CD4-positive, alpha-beta memory T cell (primary cell): ENCODE measurements at regions not wholly inside any gene's neighbourhood (a gene's known extent, or its start where the extent isn't known, plus 50 kb on each side); places are given as distances from the start of the nearest gene placed in this dataset.

Experiments used
- CTCF ChIA-PET: fragments of 350-600 bp; sonication (Branson Sonifier 250); formaldehyde crosslinking; loops from one replicate; lab custom pipeline; 2021; ENCODE audit warnings: inconsistent platforms; ENCODE audit not compliant: partially characterized antibody; lab: Charles Lee
- POLR2A ChIA-PET: fragments of 350-600 bp; sonication (Branson Sonifier 250); formaldehyde crosslinking; loops from one replicate; lab custom pipeline; 2021; ENCODE audit not compliant: partially characterized antibody; lab: Charles Lee
- DNase-seq, 5 donors: peaks; one replicate each; pipeline versions ENCODE4 v3.0.0 to v3.0.0-alpha.2; 2020 to 2022; ENCODE audit warnings: mixed read lengths in 1 of 5
- H3K27ac ChIP-seq: one replicate; pipeline ENCODE4 v1.7.0; 2013; ENCODE audit warnings: low read depth, low read length
- H3K27me3 ChIP-seq: 2 replicates; pipeline ENCODE4 v1.7.0; 2013; ENCODE audit warnings: mild to moderate bottlenecking, low read length, moderate library complexity; ENCODE audit not compliant: insufficient read depth
- H3K36me3 ChIP-seq: 2 replicates; pipeline ENCODE4 v1.7.0; 2013; ENCODE audit warnings: mild to moderate bottlenecking, low read length, moderate library complexity; ENCODE audit not compliant: insufficient read depth
- H3K4me1 ChIP-seq: 2 replicates; pipeline ENCODE4 v1.7.0; 2013; ENCODE audit warnings: mild to moderate bottlenecking, low read length, moderate library complexity; ENCODE audit not compliant: insufficient read depth
- H3K4me3 ChIP-seq, 2 donors: one replicate each; pipeline ENCODE4 v1.7.0; 2013; ENCODE audit warnings: low read length in 2 of 2, mild to moderate bottlenecking in 1 of 2
- H3K9me3 ChIP-seq, 2 donors: one replicate each; pipeline ENCODE4 v1.7.0; 2013; ENCODE audit warnings: low read length in 2 of 2, control low read depth in 1 of 2; ENCODE audit not compliant: control insufficient read depth in 1 of 2
- H3K27ac Mint-ChIP-seq, 7 donors: one replicate each; pipeline ENCODE4 v1.8.0; 2020 to 2021; ENCODE audit warnings: mixed read lengths in 7 of 7, mild to moderate bottlenecking in 6 of 7, inconsistent platforms in 3 of 7, moderate library complexity in 3 of 7
- H3K27me3 Mint-ChIP-seq, 2 donors: one replicate each; pipeline ENCODE4 v1.8.0; 2020 to 2021; ENCODE audit warnings: mixed read lengths in 2 of 2
- H3K36me3 Mint-ChIP-seq, 2 donors: one replicate each; pipeline ENCODE4 v1.8.0; 2020 to 2021; ENCODE audit warnings: mixed read lengths in 2 of 2, inconsistent platforms in 1 of 2, mild to moderate bottlenecking in 1 of 2
- H3K4me1 Mint-ChIP-seq, 4 donors: one replicate each; pipeline ENCODE4 v1.8.0; 2020 to 2021; ENCODE audit warnings: mixed read lengths in 4 of 4, mild to moderate bottlenecking in 1 of 4
- H3K4me3 Mint-ChIP-seq, 8 donors: one replicate each; pipeline ENCODE4 v1.8.0; 2020 to 2021; ENCODE audit warnings: mixed read lengths in 8 of 8, mild to moderate bottlenecking in 7 of 8, moderate library complexity in 6 of 8, inconsistent platforms in 3 of 8
- H3K9me3 Mint-ChIP-seq, 8 donors: one replicate each; pipeline ENCODE4 v1.8.0; 2020 to 2021; ENCODE audit warnings: mixed read lengths in 8 of 8, mild to moderate bottlenecking in 5 of 8, inconsistent platforms in 3 of 8, moderate library complexity in 1 of 8
- intact Hi-C: fragments of 100-400 bp; cut with micrococcal nuclease; formaldehyde crosslinking; loops from one replicate; pipeline ENCODE4 v1.15.1; 2023

DNA sequence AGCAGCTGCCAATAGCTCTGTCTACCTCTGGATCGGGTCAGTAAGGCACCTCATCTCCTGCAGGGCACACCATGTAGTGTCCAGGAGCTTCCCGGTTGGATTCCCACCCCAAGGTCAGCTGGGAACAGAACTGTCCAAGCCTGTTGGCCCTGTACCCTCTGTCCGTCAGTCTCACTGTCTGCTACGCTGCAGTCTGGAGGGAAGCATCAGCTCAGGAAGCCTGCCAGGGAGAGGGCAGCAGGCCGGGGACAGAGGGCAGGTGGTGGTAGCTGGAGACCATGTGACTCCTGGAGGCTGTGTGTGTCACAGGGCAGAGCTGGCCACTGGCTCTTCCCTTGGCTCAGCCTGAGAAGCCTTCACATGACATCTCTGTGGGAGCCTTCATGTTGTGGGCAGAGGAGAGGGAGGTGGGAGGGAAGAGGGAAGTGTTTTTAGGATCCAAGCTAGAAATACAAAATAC lies 134.5 kb downstream of the SEC61B start:
- intact Hi-C loops, result no loop called here
- DNase-seq, result no peak
- POLR2A ChIA-PET, result no interaction called here
- no peaks in the 10 kb centered on the region for H3K36me3 ChIP-seq
- no peaks in the 10 kb centered on the region for H3K4me1 ChIP-seq
- Mint-ChIP-seq H3K4me1 (no peaks in the 10 kb centered on the region), H3K9me3 (peaks cover 0 to 2% (median 0%) of the 10 kb centered on the region in 8 donors), H3K27ac (no peak overlapping the region), H3K4me3 (no peak overlapping the region), H3K36me3 (no peaks in the 10 kb centered on the region), H3K27me3 (peaks cover 14 to 24% of the 10 kb centered on the region in 2 donors)
- no peak overlapping the region for H3K4me3 ChIP-seq
- no peak overlapping the region for H3K27ac ChIP-seq
- H3K9me3 ChIP-seq, result no peaks in the 10 kb centered on the region
- H3K27me3 ChIP-seq, result no peaks in the 10 kb centered on the region
- CTCF ChIA-PET, result interaction anchor here (1.2 kb wide), 1 partner anchor 170 kb away, joined by 3 read pairs; no protein-coding TSS in a partner anchor

GRCh38 chr9:99357575-99357974 lies 135.5 kb downstream of the SEC61B start:
- Mint-ChIP-seq H3K36me3 (no peaks in the 10 kb centered on the region), H3K9me3 (peaks cover 0 to 2% (median 0%) of the 10 kb centered on the region in 8 donors), H3K4me1 (no peaks in the 10 kb centered on the region), H3K27ac (no peak overlapping the region), H3K4me3 (no peak overlapping the region), H3K27me3 (peaks cover 14 to 24% of the 10 kb centered on the region in 2 donors)
- H3K4me1 ChIP-seq, result no peaks in the 10 kb centered on the region
- no peak overlapping the region for H3K4me3 ChIP-seq
- no peaks in the 10 kb centered on the region for H3K36me3 ChIP-seq
- ChIA-PET CTCF (no interaction called here), POLR2A (no interaction called here)
- DNase-seq, result no peak
- no peaks in the 10 kb centered on the region for H3K9me3 ChIP-seq
- no peak overlapping the region for H3K27ac ChIP-seq
- H3K27me3 ChIP-seq, result no peaks in the 10 kb centered on the region
- intact Hi-C loops, result no loop called here

DNA sequence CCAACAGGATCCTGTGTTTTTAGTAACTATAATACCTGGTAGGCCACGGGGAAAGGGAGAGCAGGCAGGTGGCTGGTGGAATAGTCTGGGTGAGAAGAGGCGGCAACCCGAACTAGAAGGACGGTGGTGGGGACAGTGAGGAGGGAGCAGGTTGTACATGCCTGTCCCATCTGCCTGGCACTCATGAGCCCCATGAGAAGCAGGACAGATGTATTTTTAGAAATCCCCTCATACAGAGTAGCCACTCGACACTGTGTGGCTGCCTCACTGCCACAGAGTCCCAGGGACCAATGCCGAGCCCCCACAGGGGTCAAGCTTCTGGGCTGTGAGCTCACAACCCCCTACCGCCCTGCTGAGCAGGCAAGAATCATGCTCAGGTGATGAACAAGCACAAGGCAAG lies 136.6 kb downstream of the SEC61B start:
- ChIA-PET CTCF (no interaction called here), POLR2A (no interaction called here)
- Mint-ChIP-seq H3K4me1 (no peaks in the 10 kb centered on the region), H3K27ac (no peak overlapping the region), H3K27me3 (peaks cover 13 to 24% of the 10 kb centered on the region in 2 donors), H3K4me3 (no peak overlapping the region), H3K9me3 (peaks cover 0 to 2% (median 0%) of the 10 kb centered on the region in 8 donors), H3K36me3 (no peaks in the 10 kb centered on the region)
- Histone ChIP-seq H3K9me3 (no peaks in the 10 kb centered on the region), H3K4me1 (no peaks in the 10 kb centered on the region), H3K27me3 (no peaks in the 10 kb centered on the region), H3K4me3 (no peak overlapping the region), H3K36me3 (no peaks in the 10 kb centered on the region), H3K27ac (no peak overlapping the region)
- DNase-seq, result no peak
- intact Hi-C loops, result no loop called here

GRCh38 chr9:99359336-99359735 lies 137.3 kb downstream of the SEC61B start:
- H3K27me3 Mint-ChIP-seq, result peaks cover 13 to 28% of the 10 kb centered on the region in 2 donors
- no peak overlapping the region for H3K27ac Mint-ChIP-seq

DNA sequence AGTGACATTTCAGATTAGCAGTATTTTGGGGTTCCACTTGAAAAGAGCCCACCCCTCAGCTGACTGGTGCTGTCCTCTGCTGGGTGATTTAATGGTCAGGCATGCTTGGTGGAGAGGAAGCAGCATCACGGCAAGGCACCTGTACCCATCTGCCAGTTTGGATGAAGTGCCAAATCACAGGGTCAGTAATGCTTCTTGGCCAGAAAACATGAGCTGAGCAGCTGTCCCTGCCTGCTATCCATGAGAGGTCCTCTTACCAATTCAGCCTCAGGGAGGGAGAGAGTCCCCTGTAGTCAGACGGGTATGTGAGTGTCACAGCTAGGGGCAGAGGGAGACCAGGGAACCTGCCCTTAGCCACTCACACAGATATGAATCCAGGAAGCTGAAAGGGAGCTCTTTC lies 137.9 kb downstream of the SEC61B start:
- Histone ChIP-seq H3K4me1 (no peaks in the 10 kb centered on the region), H3K36me3 (no peaks in the 10 kb centered on the region), H3K27me3 (no peaks in the 10 kb centered on the region), H3K27ac (no peak overlapping the region), H3K4me3 (no peak overlapping the region), H3K9me3 (no peaks in the 10 kb centered on the region)
- intact Hi-C loops, result no loop called here
- H3K27me3 Mint-ChIP-seq, result peaks cover 15 to 31% of the 10 kb centered on the region in 2 donors
- no peaks in the 10 kb centered on the region for H3K36me3 Mint-ChIP-seq
- H3K4me3 Mint-ChIP-seq, result no peak overlapping the region
- H3K9me3 Mint-ChIP-seq, result peaks cover 0 to 2% (median 0%) of the 10 kb centered on the region in 8 donors
- POLR2A ChIA-PET, result no interaction called here
- no peak overlapping the region for H3K27ac Mint-ChIP-seq
- CTCF ChIA-PET, result no interaction called here
- H3K4me1 Mint-ChIP-seq, result no peaks in the 10 kb centered on the region
- DNase-seq, result no peak

More at GRCh38 chr9:99359336-99359735, 137.3 kb downstream of the SEC61B start:
- Mint-ChIP-seq H3K9me3 (peaks cover 0 to 2% (median 0%) of the 10 kb centered on the region in 8 donors), H3K36me3 (no peaks in the 10 kb centered on the region), H3K4me3 (no peak overlapping the region), H3K4me1 (no peaks in the 10 kb centered on the region)
- no peaks in the 10 kb centered on the region for H3K9me3 ChIP-seq
- ChIA-PET CTCF (no interaction called here), POLR2A (no interaction called here)
- H3K27me3 ChIP-seq, result no peaks in the 10 kb centered on the region
- H3K27ac ChIP-seq, result no peak overlapping the region
- no peak for DNase-seq
- no peaks in the 10 kb centered on the region for H3K36me3 ChIP-seq
- H3K4me1 ChIP-seq, result no peaks in the 10 kb centered on the region
- no peak overlapping the region for H3K4me3 ChIP-seq
- intact Hi-C loops, result no loop called here

DNA sequence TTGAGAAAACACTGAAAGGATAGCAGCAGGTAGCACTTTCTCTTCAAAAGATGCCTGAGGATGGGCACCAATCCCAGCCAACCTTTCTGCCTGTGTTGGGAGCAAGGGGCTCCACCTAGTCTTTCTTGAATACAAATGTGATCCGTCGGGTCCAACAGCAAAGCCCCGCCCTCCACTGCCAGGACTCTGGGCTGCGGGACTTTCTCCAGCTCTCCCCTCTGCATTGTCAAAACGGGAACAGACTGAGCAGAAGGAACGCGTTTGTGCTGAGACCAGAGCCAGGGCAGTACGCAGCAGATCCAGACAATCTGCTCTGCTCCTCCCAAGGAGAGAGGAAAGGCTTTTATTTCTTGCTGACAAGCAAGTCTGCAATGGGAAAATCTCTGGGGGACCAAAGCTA lies 139.7 kb downstream of the SEC61B start:
- H3K9me3 ChIP-seq, result no peaks in the 10 kb centered on the region
- intact Hi-C loops, result no loop called here
- DNase-seq, result no peak
- H3K27me3 ChIP-seq, result no peaks in the 10 kb centered on the region
- Mint-ChIP-seq H3K36me3 (no peaks in the 10 kb centered on the region), H3K9me3 (peaks cover 0 to 2% (median 0%) of the 10 kb centered on the region in 8 donors), H3K27me3 (peaks cover 18 to 27% of the 10 kb centered on the region in 2 donors), H3K4me1 (no peaks in the 10 kb centered on the region), H3K27ac (no peak overlapping the region), H3K4me3 (no peak overlapping the region)
- CTCF ChIA-PET, result no interaction called here
- H3K27ac ChIP-seq, result no peak overlapping the region
- H3K36me3 ChIP-seq, result no peaks in the 10 kb centered on the region
- POLR2A ChIA-PET, result no interaction called here
- no peaks in the 10 kb centered on the region for H3K4me1 ChIP-seq
- H3K4me3 ChIP-seq, result no peak overlapping the region

DNA sequence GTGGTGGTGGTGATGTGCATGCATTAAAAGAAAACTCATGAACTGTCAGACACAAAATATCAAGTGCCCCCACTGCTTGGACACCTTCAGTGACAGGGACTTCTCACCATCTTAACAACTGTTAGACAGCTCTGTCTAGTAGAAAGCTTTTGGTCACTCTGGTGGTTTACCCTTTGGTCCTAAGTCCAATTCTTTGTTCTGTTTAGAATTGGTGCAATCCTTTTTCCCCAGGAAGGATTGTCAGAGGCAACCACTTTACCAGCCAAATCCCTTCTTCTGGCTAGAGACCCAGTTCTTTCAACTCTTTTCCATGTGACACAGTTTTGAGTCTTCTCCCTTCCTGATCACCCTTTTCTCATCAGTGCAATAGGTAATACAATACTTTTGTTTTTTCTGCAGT lies 140.2 kb downstream of the SEC61B start:
- Histone ChIP-seq H3K27me3 (no peaks in the 10 kb centered on the region), H3K9me3 (no peaks in the 10 kb centered on the region), H3K4me3 (no peak overlapping the region), H3K4me1 (no peaks in the 10 kb centered on the region), H3K27ac (no peak overlapping the region), H3K36me3 (no peaks in the 10 kb centered on the region)
- Mint-ChIP-seq H3K36me3 (no peaks in the 10 kb centered on the region), H3K4me1 (no peaks in the 10 kb centered on the region), H3K27me3 (peaks cover 19 to 27% of the 10 kb centered on the region in 2 donors), H3K9me3 (peaks cover 0 to 2% (median 0%) of the 10 kb centered on the region in 8 donors), H3K4me3 (no peak overlapping the region), H3K27ac (no peak overlapping the region)
- POLR2A ChIA-PET, result no interaction called here
- intact Hi-C loops, result no loop called here
- CTCF ChIA-PET, result no interaction called here
- DNase-seq, result no peak

- Histone ChIP-seq H3K27ac (no peak overlapping the region), H3K4me3 (no peak overlapping the region), H3K4me1 (no peaks in the 10 kb centered on the region), H3K27me3 (peaks cover 4% of the 10 kb centered on the region), H3K9me3 (no peaks in the 10 kb centered on the region), H3K36me3 (no peaks in the 10 kb centered on the region)
- ChIA-PET POLR2A (no interaction called here), CTCF (no interaction called here)
- DNase-seq, result no peak
- Mint-ChIP-seq H3K36me3 (no peaks in the 10 kb centered on the region), H3K27me3 (peaks cover 16 to 22% of the 10 kb centered on the region in 2 donors), H3K4me1 (peaks cover 0 to 6% (median 4%) of the 10 kb centered on the region in 4 donors), H3K4me3 (no peak overlapping the region), H3K27ac (no peak overlapping the region), H3K9me3 (peaks cover 0 to under 1% (median 0%) of the 10 kb centered on the region in 8 donors)
- intact Hi-C loops, result no loop called here
These were observed 141.4 kb downstream of the SEC61B start for GRCh38 chr9:99363509-99363908.
